MM.1S (cell line): ENCODE measurements at regions not wholly inside any gene's neighbourhood (a gene's known extent, or its start where the extent isn't known, plus 50 kb on each side); places are given as distances from the start of the nearest gene placed in this dataset.

Experiments
- CTCF ChIP-seq: fragments of 300-600 bp; sonication (generic); IDR thresholded peaks from 2 replicates; pipeline ENCODE4 v1.5.1; 2016; ENCODE audit warnings: antibody characterized with exemption, low read length, mixed read lengths
- EZH2 ChIP-seq: fragments of 300-600 bp; sonication (generic); optimal IDR thresholded peaks from 2 replicates; pipeline ENCODE3; 2017; ENCODE audit warnings: low read depth, mild to moderate bottlenecking, antibody characterized with exemption, low read length, mixed read lengths

- no peak for TF ChIP-seq CTCF
- TF ChIP-seq EZH2, result no peak
Observed at GRCh38 chr13:22738357-22738756, 442.4 kb upstream of the SGCG start.
